ENCODE measurements at regions not wholly inside any gene's neighbourhood (a gene's known extent, or its start where the extent isn't known, plus 50 kb on each side); places are given as distances from the start of the nearest gene placed in this dataset.

GRCh38 chr5:101720033-101720432 is 576.1 kb downstream of the SLCO4C1 start:
- DNase-seq (ENCODE audit: low read depth in 1 of 2, low spot score in 2 of 2): no peak
- no peak overlapping the region for H4K91ac ChIP-seq (replicated peaks; ENCODE audit: insufficient read length, low read length)
- H3K4me3 ChIP-seq (ENCODE audit: extremely low read depth in 1 of 4, insufficient read depth in 2 of 4, low read depth in 3 of 4, low read length in 4 of 4): no peak overlapping the region
- no peak overlapping the region for H2BK20ac ChIP-seq (ENCODE audit: low read length)
- H3K4me1 ChIP-seq (replicated peaks in 1 of 4; ENCODE audit: control insufficient read depth in 3 of 4, insufficient read depth in 4 of 4, low read length in 3 of 4): peaks cover 0 to 8% (median 0%) of the 10 kb centered on the region in 4 experiments; a peak in 3 of 7 replicates
- no peak overlapping the region for H2BK120ac ChIP-seq (replicated peaks; ENCODE audit: low read depth, low read length)
- no peak overlapping the region for H3K27ac ChIP-seq (ENCODE audit: low read depth, low read length)
- FAIRE-seq: no peak
- no peaks in the 10 kb centered on the region for H3K79me2 ChIP-seq (ENCODE audit: control insufficient read depth in 1 of 2, insufficient read depth in 2 of 2, low read length in 2 of 2)
- H3K9ac ChIP-seq (replicated peaks in 1 of 4; ENCODE audit: extremely low read depth in 1 of 4, low read depth in 3 of 4, low read length in 3 of 4): no peak overlapping the region; a peak in 1 of 7 replicates
- H3K9me3 ChIP-seq (ENCODE audit: insufficient read depth in 2 of 2, low read depth in 1 of 2, low read length in 1 of 2): no peaks in the 10 kb centered on the region
- no peak overlapping the region for H2BK12ac ChIP-seq (ENCODE audit: low read depth, low read length)
- H2BK5ac ChIP-seq (ENCODE audit: low read depth, low read length): no peak overlapping the region
- H4K8ac ChIP-seq (ENCODE audit: extremely low read depth, insufficient read depth, low read length): no peak overlapping the region
- H3K4me2 ChIP-seq (ENCODE audit: insufficient read depth in 1 of 2, low read depth in 2 of 2, low read length in 2 of 2): no peak overlapping the region
- WGBS, 2 experiments (ENCODE audit: extremely low coverage in 1 of 2, insufficient coverage in 1 of 2, insufficient read length in 1 of 2, insufficient replicate concordance in 2 of 2, low coverage in 1 of 2, low lambda C conversion rate in 2 of 2, missing lambda C conversion rate in 1 of 2): 93% methylated on average over 3 of the region's 3 CpGs; no CpG with 5 or more reads in 1 of the 2 experiments
- no peak overlapping the region for H3K4ac ChIP-seq (replicated peaks; ENCODE audit: insufficient read length, low read depth, low read length)
- H3K18ac ChIP-seq (ENCODE audit: extremely low read depth, low read length): no peak overlapping the region
- no peaks in the 10 kb centered on the region for H3K27me3 ChIP-seq (replicated peaks in 1 of 4; ENCODE audit: control insufficient read depth in 3 of 4, extremely low read depth in 1 of 4, insufficient read depth in 3 of 4, low read length in 3 of 4)
- no peak overlapping the region for H3K14ac ChIP-seq (ENCODE audit: insufficient read length)
- no peaks in the 10 kb centered on the region for H3K23me2 ChIP-seq (ENCODE audit: low read depth, low read length)
- H3K56ac ChIP-seq (replicated peaks; ENCODE audit: insufficient read length, low read depth, low read length): no peak overlapping the region
- no peak overlapping the region for H2BK15ac ChIP-seq (ENCODE audit: low read length)
- no peaks in the 10 kb centered on the region for H3K36me3 ChIP-seq (ENCODE audit: control insufficient read depth in 2 of 4, insufficient read depth in 4 of 4, low read length in 3 of 4)
- no peak overlapping the region for H4K5ac ChIP-seq (ENCODE audit: insufficient read length, low read depth, low read length)
- H3K23ac ChIP-seq (ENCODE audit: insufficient read length): no peak overlapping the region
- no peaks in the 10 kb centered on the region for H4K20me1 ChIP-seq (replicated peaks in 1 of 2; ENCODE audit: control insufficient read depth in 1 of 2, insufficient read depth in 2 of 2, low read length in 2 of 2)
- ChIA-PET CTCF (ENCODE audit: partially characterized antibody) (interaction anchor here (1.1 to 2.0 kb wide), 3 partner anchors 9 to 41 kb away, joined by 3 to 4 read pairs (median 3); no protein-coding TSS in a partner anchor), POLR2A (ENCODE audit: partially characterized antibody) (no interaction called here)
- H3K79me1 ChIP-seq (ENCODE audit: low read depth, low read length): no peaks in the 10 kb centered on the region
- H2AFZ ChIP-seq (ENCODE audit: low read length): no peak overlapping the region
- no peak overlapping the region for H2AK5ac ChIP-seq (ENCODE audit: low read depth, low read length)
- TF ChIP-seq TEAD4 (IDR thresholded peaks at IDR 0.05; ENCODE audit: low read depth, low read length): no peak
- TF ChIP-seq, protein P1, sequence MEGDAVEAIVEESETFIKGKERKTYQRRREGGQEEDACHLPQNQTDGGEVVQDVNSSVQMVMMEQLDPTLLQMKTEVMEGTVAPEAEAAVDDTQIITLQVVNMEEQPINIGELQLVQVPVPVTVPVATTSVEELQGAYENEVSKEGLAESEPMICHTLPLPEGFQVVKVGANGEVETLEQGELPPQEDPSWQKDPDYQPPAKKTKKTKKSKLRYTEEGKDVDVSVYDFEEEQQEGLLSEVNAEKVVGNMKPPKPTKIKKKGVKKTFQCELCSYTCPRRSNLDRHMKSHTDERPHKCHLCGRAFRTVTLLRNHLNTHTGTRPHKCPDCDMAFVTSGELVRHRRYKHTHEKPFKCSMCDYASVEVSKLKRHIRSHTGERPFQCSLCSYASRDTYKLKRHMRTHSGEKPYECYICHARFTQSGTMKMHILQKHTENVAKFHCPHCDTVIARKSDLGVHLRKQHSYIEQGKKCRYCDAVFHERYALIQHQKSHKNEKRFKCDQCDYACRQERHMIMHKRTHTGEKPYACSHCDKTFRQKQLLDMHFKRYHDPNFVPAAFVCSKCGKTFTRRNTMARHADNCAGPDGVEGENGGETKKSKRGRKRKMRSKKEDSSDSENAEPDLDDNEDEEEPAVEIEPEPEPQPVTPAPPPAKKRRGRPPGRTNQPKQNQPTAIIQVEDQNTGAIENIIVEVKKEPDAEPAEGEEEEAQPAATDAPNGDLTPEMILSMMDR (IDR thresholded peaks at IDR 0.05; ENCODE audit: control extremely low read depth in 1 of 3, insufficient read depth in 1 of 3, low read depth in 1 of 3, low read length in 3 of 3): no peak
- TF ChIP-seq EGR1 (IDR thresholded peaks at IDR 0.05; ENCODE audit: borderline replicate concordance, low read depth, low read length): no peak
- no peak for TF ChIP-seq SRF (IDR thresholded peaks at IDR 0.05; ENCODE audit: low read depth, low read length)
- TF ChIP-seq HDAC6 (IDR thresholded peaks at IDR 0.05; ENCODE audit: low read depth, low read length): no peak
- TF ChIP-seq GABPA (IDR thresholded peaks at IDR 0.05; ENCODE audit: borderline replicate concordance, insufficient read depth, low read length): no peak
- TF ChIP-seq RAD21 (IDR thresholded peaks at IDR 0.05 in 1 of 2, conservative IDR thresholded peaks at IDR 0.05 in 1 of 2; ENCODE audit: low read depth in 2 of 2, low read length in 2 of 2): no peak
- no peak for TF ChIP-seq CTBP2 (IDR thresholded peaks at IDR 0.05; ENCODE audit: borderline replicate concordance, insufficient read depth, insufficient read length, low read length)
- no peak for TF ChIP-seq SIN3A (conservative IDR thresholded peaks at IDR 0.05 in 1 of 2, IDR thresholded peaks at IDR 0.05 in 1 of 2; ENCODE audit: low read depth in 1 of 2, low read length in 2 of 2)
- TF ChIP-seq CBX5 (IDR thresholded peaks at IDR 0.05; ENCODE audit: low read depth, low read length): no peak
- no peak for TF ChIP-seq ASH2L (IDR thresholded peaks at IDR 0.05; ENCODE audit: low read length)
- TF ChIP-seq MAFK (IDR thresholded peaks at IDR 0.05; ENCODE audit: low read depth, low read length): no peak

Measured in H1 (cell line).